Adrenal gland (tissue), 5 donors: ENCODE measurements at regions not wholly inside any gene's neighbourhood (a gene's known extent, or its start where the extent isn't known, plus 50 kb on each side); places are given as distances from the start of the nearest gene placed in this dataset.

Experiments
- CTCF ChIP-seq, 6 experiments: fragments of 450-650 bp in 4 of 6; fragments of 200-600 bp in 2 of 6; sonication (generic) in 1 of 6; IDR thresholded peaks; 1 replicate in 5 of 6; 2 replicates in 1 of 6; pipeline versions ENCODE4 v1.5.1 to v1.8.0; 2016 to 2021; ENCODE audit warnings: antibody characterized with exemption in 6 of 6, mild to moderate bottlenecking in 2 of 6, moderate library complexity in 1 of 6
- POLR2A ChIP-seq, 2 donors: fragments of 450-650 bp; IDR thresholded peaks; one replicate each; pipeline ENCODE4 v1.6.1; 2017; ENCODE audit warnings: antibody characterized with exemption in 2 of 2, mild to moderate bottlenecking in 2 of 2, moderate library complexity in 1 of 2
- donor health status: DM: no; HTN: no; CAD: no.

GRCh38 chr1:61609040-61609439, 115.9 kb downstream of the TM2D1 start:
- no peak for TF ChIP-seq CTCF (IDR thresholded peaks at IDR 0.05)
- no peak for TF ChIP-seq POLR2A (IDR thresholded peaks at IDR 0.05)
